ENCODE measurements at regions not wholly inside any gene's neighbourhood (a gene's known extent, or its start where the extent isn't known, plus 50 kb on each side); places are given as distances from the start of the nearest gene placed in this dataset.

- no peak for TF ChIP-seq RELA (IDR thresholded peaks at IDR 0.05; ENCODE audit: borderline replicate concordance, partially characterized antibody)
- TF ChIP-seq CTCF (IDR thresholded peaks at IDR 0.05 in 2 of 3, conservative IDR thresholded peaks at IDR 0.05 in 1 of 3; ENCODE audit: control insufficient read depth in 2 of 3, extremely low read depth in 1 of 3, insufficient read depth in 1 of 3, low read depth in 3 of 3, low read length in 3 of 3) = no peak
- no peak for TF ChIP-seq SRF (IDR thresholded peaks at IDR 0.05; ENCODE audit: low read depth in 2 of 2, low read length in 2 of 2)
- no peak for TF ChIP-seq POLR2AphosphoS5 (IDR thresholded peaks at IDR 0.05; ENCODE audit: low read length)
- TF ChIP-seq SMAD5 (IDR thresholded peaks at IDR 0.05; ENCODE audit: low read depth) = no peak
- no peak for TF ChIP-seq KDM1A (IDR thresholded peaks at IDR 0.05; ENCODE audit: borderline replicate concordance)
- TF ChIP-seq EP300 (IDR thresholded peaks at IDR 0.05; ENCODE audit: borderline replicate concordance in 1 of 2, control insufficient read depth in 1 of 2, low read depth in 2 of 2, low read length in 2 of 2) = no peak
- TF ChIP-seq NR2C1 (IDR thresholded peaks at IDR 0.05) = no peak
- no peak for TF ChIP-seq NFYA (IDR thresholded peaks at IDR 0.05; ENCODE audit: borderline replicate concordance, low read depth, low read length)
- no peak for TF ChIP-seq FOXK2 (IDR thresholded peaks at IDR 0.05)
Observed at GRCh38 chr13:72545030-72545719, 182.3 kb downstream of the MZT1 start.
